Activated effector memory CD4-positive, alpha-beta T cell treated with anti-CD3 and anti-CD28 coated beads, Interleukin-2, amount 50 U/mL, for 16 hours (primary cell): ENCODE measurements at regions not wholly inside any gene's neighbourhood (a gene's known extent, or its start where the extent isn't known, plus 50 kb on each side); places are given as distances from the start of the nearest gene placed in this dataset.

Source experiments
- DNase-seq: peaks from one replicate; pipeline ENCODE4 v3.0.0-alpha.2; 2020

- DNase-seq = no peak
Observed at GRCh38 chr5:29924107-29924506, 1269.4 kb upstream of the CDH6 start.

GRCh38 chr5:29905626-29906353 is 1287.7 kb upstream of the CDH6 start:
- no peak for DNase-seq

DNA sequence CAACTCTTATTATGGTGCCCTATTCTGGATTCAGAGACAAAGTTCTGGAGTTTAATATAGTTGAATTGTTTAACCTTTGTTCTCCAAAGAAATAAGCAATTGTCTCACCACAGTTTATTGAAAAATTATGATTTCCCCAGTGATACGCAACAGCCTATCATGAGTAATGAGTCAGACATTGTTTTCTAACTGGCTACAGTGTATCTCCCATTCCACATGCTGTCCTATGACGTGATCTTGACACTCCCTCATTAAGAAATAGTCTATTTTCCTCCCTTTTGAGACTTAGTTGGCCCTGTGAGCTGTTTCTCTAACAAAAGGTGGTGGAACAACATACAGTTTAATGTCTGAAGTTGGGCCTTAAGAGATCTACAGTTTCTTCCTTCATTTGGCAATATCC is 1290.6 kb upstream of the CDH6 start:
- DNase-seq = no peak

DNA sequence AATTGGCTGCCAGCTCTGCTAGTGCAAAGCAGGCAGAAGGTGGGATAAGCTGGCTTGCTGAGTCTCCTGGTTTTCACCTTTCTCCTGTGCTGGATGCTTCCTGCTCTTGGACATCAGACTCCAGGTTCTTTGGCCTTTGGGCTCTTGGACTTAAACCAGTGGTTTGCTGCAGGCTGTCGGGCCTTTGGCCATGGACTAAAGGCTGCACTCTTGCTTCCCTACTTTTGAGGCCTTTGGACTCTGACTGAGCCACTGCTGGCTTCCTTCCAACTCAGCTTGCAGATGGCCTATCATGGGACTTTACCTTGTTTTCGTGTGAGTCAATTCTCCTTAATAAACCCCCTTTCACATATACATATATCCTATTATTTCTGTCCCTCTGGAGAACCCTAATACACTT is 1293.9 kb upstream of the CDH6 start:
- no peak for DNase-seq

- DNase-seq = no peak
Observed at GRCh38 chr5:29897916-29898315, 1295.6 kb upstream of the CDH6 start.

GRCh38 chr5:29896646-29897045 is 1296.8 kb upstream of the CDH6 start:
- DNase-seq = no peak

- DNase-seq = no peak
Observed at GRCh38 chr5:29894668-29895067, 1298.8 kb upstream of the CDH6 start.

- no peak for DNase-seq
Observed at GRCh38 chr5:29889051-29889450, 1304.4 kb upstream of the CDH6 start.

- DNase-seq = no peak
Observed at GRCh38 chr5:29885595-29885994, 1307.9 kb upstream of the CDH6 start.

GRCh38 chr5:29882036-29882435 is 1311.5 kb upstream of the CDH6 start:
- DNase-seq = no peak

DNA sequence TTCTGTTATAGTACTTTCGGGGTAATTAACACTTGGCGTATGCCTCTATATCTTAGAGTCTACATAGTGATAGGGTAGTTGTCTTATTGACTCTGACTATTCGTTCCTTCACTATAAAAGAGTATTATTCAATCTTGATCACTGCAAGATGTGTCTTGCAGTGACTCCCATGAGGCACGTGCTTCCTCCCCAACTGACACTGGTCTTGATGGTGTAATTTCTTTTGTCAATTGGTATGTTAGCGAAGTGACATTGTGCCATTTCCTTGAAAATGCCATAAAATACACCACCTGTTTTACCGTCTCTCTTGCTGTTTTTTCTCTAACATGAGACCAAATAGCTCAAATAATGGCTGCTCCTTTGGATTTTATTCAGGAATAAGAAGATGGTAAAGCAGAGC is 1314.1 kb upstream of the CDH6 start:
- DNase-seq = no peak

- no peak for DNase-seq
Observed at GRCh38 chr5:29878599-29878998, 1314.9 kb upstream of the CDH6 start.

GRCh38 chr5:29867155-29867554 is 1326.3 kb upstream of the CDH6 start:
- no peak for DNase-seq

DNA sequence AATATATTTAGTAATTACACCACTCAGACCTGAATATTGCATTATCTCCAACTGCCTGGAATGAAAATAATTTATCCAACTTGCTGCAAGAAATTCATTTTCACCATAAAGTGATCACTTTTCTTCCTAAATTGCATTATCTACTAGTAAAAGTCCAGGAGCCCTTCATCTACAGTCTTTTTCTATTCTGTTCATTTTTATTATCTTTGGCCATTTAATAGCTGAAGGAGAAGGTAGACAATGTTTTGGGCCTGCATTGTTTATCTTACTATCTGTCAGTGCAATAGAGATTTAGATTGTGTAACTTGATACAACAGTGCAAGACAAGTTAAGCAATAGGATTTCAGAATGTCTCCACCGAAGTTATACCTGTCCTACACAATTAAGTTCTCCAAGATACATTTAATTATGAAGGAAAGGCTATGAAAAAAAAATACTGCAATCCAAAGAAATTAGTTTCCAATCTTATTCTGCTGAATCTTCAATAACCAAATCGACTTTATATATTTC is 1339.7 kb upstream of the CDH6 start:
- no peak for DNase-seq

DNA sequence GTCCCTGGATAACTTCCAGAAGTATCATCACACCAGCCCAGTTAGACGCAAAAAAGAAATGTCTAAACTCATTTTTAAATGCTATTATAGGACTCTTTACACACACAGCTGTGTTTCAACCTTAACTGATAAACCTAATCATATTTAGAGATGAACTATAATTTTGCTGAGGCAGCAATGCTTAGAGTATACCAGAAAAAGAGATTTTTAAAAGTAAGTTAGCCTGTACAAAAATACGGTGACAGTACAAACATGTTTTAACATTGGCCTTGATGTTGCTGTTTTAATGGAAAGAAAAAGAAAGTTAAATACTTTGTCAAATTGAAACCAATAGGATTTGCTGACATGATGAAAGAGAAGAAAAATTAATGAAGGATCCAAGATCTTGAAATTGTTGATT is 1341.2 kb upstream of the CDH6 start:
- DNase-seq = no peak

GRCh38 chr5:29845206-29845605 is 1348.3 kb upstream of the CDH6 start:
- no peak for DNase-seq

DNA sequence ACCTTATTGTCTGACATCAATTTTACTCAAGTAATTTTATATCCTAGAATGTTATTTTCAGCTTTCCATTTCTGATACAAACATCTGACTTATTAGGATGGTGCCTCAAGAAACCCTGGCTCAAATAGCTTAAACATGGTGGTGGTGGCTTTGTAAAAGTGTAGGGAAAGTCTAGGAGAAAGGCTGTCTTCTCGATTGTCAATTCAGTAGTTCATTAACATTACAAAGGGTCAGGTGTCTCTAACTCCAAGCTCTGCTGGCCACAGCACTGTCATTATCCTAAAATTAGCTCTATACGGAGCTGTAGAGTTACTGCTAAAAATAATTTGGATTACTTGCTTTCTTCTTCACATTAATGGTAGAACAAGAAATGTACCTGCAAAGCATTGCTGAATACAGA is 1360.1 kb upstream of the CDH6 start:
- no peak for DNase-seq

- no peak for DNase-seq
Observed at GRCh38 chr5:29822521-29822920, 1371.0 kb upstream of the CDH6 start.

GRCh38 chr5:29811914-29812679 is 1381.4 kb upstream of the CDH6 start:
- DNase-seq = no peak

DNA sequence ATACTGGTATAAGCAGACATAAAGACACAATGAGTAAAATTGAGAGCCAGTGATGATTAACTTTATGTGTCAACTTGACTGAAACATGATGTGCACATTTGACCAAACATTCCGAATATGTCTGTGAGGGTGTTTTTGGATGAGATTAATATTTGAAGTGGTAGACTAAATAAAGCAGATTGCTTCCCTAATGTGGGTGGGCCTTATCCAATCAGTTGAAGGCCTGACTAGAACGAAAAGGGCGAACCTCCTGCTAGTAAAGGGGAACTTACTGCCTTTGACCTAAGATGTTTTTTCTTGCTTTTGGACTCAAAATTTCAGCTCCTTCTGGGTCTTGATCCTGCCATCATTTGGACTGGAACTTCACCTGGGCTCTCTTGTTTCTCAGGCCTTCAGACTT is 1387.7 kb upstream of the CDH6 start:
- DNase-seq = no peak

DNA sequence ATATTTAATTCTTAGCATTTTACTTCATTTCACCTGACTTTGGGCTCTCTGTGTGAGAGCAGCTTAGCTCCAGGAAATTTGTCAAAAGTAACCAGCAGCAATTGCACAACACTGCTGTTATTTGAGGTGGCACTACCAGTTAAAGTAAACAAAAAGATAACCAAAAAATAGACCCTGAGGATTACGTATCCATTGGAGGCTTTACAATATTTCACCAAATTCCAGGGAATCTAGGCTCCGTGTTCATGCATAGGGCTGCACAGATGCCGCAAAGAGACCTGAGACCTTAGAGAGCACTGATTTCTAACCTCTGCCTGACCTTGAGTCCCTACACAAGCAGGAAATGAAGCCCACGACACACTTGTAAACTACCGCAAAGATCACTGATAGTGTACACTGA is 1392.7 kb upstream of the CDH6 start:
- DNase-seq = no peak

DNA sequence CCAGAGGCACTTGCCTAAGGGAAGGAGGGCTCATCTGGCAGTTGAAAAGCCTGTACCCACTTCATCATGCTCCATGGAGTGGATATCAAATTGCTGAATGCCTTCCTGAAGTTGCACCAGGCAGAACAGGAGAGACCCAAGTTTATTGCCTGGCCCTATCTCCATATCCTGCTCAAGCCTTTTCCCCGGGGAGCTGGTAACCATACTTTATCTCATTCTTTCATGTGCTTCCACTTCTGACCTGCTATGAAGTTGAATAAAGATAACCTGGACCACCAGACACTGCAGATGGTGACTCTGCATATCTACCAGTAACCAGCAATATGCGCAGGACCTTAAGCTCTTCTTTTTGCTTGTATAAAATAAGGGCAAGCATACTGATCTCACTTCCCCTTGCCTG is 1397.5 kb upstream of the CDH6 start:
- no peak for DNase-seq

GRCh38 chr5:29795096-29795652 is 1398.3 kb upstream of the CDH6 start:
- no peak for DNase-seq

DNA sequence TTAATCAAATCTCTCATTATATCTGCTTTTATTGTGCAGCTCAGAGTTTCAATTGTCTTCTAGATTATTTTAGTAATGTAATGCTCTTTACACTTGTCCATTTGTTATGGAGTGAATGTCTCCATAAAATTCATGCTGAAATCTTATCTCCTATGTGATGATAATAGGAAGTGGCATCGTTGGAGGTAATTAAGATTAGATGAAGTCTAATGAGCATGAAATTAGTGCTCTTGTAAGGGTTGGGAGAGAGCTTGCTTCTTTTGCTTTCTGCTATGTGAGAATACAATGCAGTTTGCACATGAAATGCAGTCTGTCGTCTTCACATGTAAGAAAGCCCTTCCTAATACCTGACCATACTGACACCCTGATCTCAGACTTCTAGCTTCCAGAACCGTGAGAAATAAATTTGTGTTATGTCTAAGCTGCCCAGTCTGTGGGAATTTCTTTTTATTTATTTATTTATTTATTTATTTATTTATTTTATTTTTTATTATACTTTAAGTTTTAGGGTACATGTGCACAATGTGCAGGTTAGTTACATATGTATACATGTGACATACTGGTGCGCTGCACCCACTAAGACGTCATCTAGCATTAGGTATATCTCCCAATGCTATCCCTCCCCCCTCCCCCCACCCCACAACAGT is 1399.2 kb upstream of the CDH6 start:
- DNase-seq = no peak
